ENCODE measurements at regions not wholly inside any gene's neighbourhood (a gene's known extent, or its start where the extent isn't known, plus 50 kb on each side); places are given as distances from the start of the nearest gene placed in this dataset.

- no peak for TF ChIP-seq POLR2A (IDR thresholded peaks at IDR 0.05)
- no peak for TF ChIP-seq CTCF (IDR thresholded peaks at IDR 0.05)
- H3K27ac ChIP-seq, result no peak overlapping the region
- ATAC-seq (no peak), DNase-seq (no peak)
- WGBS (ENCODE audit: insufficient coverage, low coverage, low lambda C conversion rate, missing lambda C conversion rate), result 20% methylated on average over 1 of the region's 1 CpG
- no peaks in the 10 kb centered on the region for H3K27me3 ChIP-seq
- intact Hi-C loops (cut with DNase I), result no loop called here
- H3K4me1 ChIP-seq, result no peaks in the 10 kb centered on the region
- H3K36me3 ChIP-seq, result no peaks in the 10 kb centered on the region
- no peak overlapping the region for H3K4me3 ChIP-seq
- H3K9me3 ChIP-seq, result no peaks in the 10 kb centered on the region
Measured at GRCh38 chr1:56240400-56240799, 339.0 kb downstream of the PLPP3 start.

GRCh38 chr1:56237491-56238064 lies 341.8 kb downstream of the PLPP3 start:
- DNase-seq (no peak), ATAC-seq (no peak)
- TF ChIP-seq POLR2A (IDR thresholded peaks at IDR 0.05), result no peak
- TF ChIP-seq CTCF (IDR thresholded peaks at IDR 0.05), result no peak
- Histone ChIP-seq H3K36me3 (no peaks in the 10 kb centered on the region), H3K4me1 (no peaks in the 10 kb centered on the region), H3K27me3 (no peaks in the 10 kb centered on the region), H3K9me3 (no peaks in the 10 kb centered on the region), H3K27ac (no peak overlapping the region), H3K4me3 (no peak overlapping the region)
- WGBS (ENCODE audit: insufficient coverage, low coverage, low lambda C conversion rate, missing lambda C conversion rate), result 87% methylated on average over 4 of the region's 4 CpGs
- intact Hi-C loops (cut with DNase I), result no loop called here

GRCh38 chr1:56236688-56237087 lies 342.7 kb downstream of the PLPP3 start:
- 90% methylated on average over 4 of the region's 4 CpGs for WGBS (ENCODE audit: insufficient coverage, low coverage, low lambda C conversion rate, missing lambda C conversion rate)
- Histone ChIP-seq H3K9me3 (no peaks in the 10 kb centered on the region), H3K4me1 (no peaks in the 10 kb centered on the region), H3K27me3 (no peaks in the 10 kb centered on the region), H3K27ac (no peak overlapping the region), H3K36me3 (no peaks in the 10 kb centered on the region), H3K4me3 (no peak overlapping the region)
- DNase-seq (no peak), ATAC-seq (no peak)
- no peak for TF ChIP-seq POLR2A (IDR thresholded peaks at IDR 0.05)
- TF ChIP-seq CTCF (IDR thresholded peaks at IDR 0.05), result no peak
- intact Hi-C loops (cut with DNase I), result no loop called here

- DNase-seq (no peak), ATAC-seq (no peak)
- no peaks in the 10 kb centered on the region for H3K36me3 ChIP-seq
- H3K27me3 ChIP-seq, result no peaks in the 10 kb centered on the region
- H3K4me3 ChIP-seq, result no peak overlapping the region
- no peaks in the 10 kb centered on the region for H3K4me1 ChIP-seq
- no peak overlapping the region for H3K27ac ChIP-seq
- 88% methylated on average over 2 of the region's 2 CpGs for WGBS (ENCODE audit: insufficient coverage, low coverage, low lambda C conversion rate, missing lambda C conversion rate)
- no peak for TF ChIP-seq CTCF (IDR thresholded peaks at IDR 0.05)
- no peak for TF ChIP-seq POLR2A (IDR thresholded peaks at IDR 0.05)
- intact Hi-C loops (cut with DNase I), result no loop called here
- H3K9me3 ChIP-seq, result no peaks in the 10 kb centered on the region
Measured at GRCh38 chr1:56235909-56236510, 343.4 kb downstream of the PLPP3 start.
